Ovary (tissue), 7 donors: ENCODE measurements at regions not wholly inside any gene's neighbourhood (a gene's known extent, or its start where the extent isn't known, plus 50 kb on each side); places are given as distances from the start of the nearest gene placed in this dataset.

Experiments used
- DNase-seq, 5 donors: peaks; one replicate each; pipeline ENCODE4 v3.0.0-alpha.2; 2019 to 2020
- H3K27ac ChIP-seq, 2 donors: fragments of 200-600 bp; one replicate each; pipeline versions ENCODE4 v1.5.1 to v1.8.0; 2019 to 2022
- H3K27me3 ChIP-seq: fragments of 200-600 bp; one replicate; pipeline ENCODE4 v1.8.0; 2022
- H3K36me3 ChIP-seq: fragments of 200-600 bp; sonication (generic); one replicate; pipeline ENCODE4 v1.5.1; 2019
- H3K4me1 ChIP-seq: one replicate; pipeline ENCODE4 v1.8.1; 2013; ENCODE audit warnings: mild to moderate bottlenecking, moderate library complexity; ENCODE audit not compliant: insufficient read depth
- H3K4me3 ChIP-seq: fragments of 200-600 bp; sonication (generic); one replicate; pipeline ENCODE4 v1.5.1; 2017
- H3K9me3 ChIP-seq, 2 donors: fragments of 200-600 bp in 1 of 2; sonication (generic) in 1 of 2; one replicate each; pipeline versions ENCODE4 v1.5.1 to v1.8.1; 2013 to 2019; ENCODE audit warnings: mild to moderate bottlenecking in 1 of 2, moderate library complexity in 1 of 2
- EP300 ChIP-seq: sonication (generic); formaldehyde crosslinking; IDR thresholded peaks from one replicate; pipeline ENCODE4 v1.6.1; 2017; ENCODE audit warnings: antibody characterized with exemption
- POLR2A ChIP-seq: fragments of 450-650 bp; IDR thresholded peaks from one replicate; pipeline ENCODE4 v1.6.1; 2017; ENCODE audit warnings: antibody characterized with exemption, mild to moderate bottlenecking, moderate library complexity
- WGBS, 3 donors: extraction: QIAGEN DNeasy Blood & Tissue Kit in 1 of 3; methylation state at CpG; one replicate each; pipeline versions ENCODE4 v1.1.5 to v1.1.7; 2013 to 2017; 5-methylcytosine and 5-hydroxymethylcytosine counted together
- intact Hi-C, 4 donors: fragments of 100-400 bp; cut with DNase I; formaldehyde crosslinking; loops; one replicate each; pipeline versions ENCODE4 v1.11.0 to v1.15.1; 2022 to 2023
- TF ChIP-seq, protein P1 (sequence below), 3 donors: fragments of 450-650 bp in 2 of 3; fragments of 200-600 bp in 1 of 3; IDR thresholded peaks; one replicate each; pipeline versions ENCODE4 v1.5.1 to v1.8.0; 2016 to 2022; ENCODE audit warnings: antibody characterized with exemption in 3 of 3, mild to moderate bottlenecking in 1 of 3
- donor health status: DM: no; HTN: no; CAD: no; lungs with moderate emphysema.
- donor health status: DM: no; HTN: no; CAD: no.
- donor health status: Bipolar disorder and iron deficiency.
- donor health status: DM: no; HTN: no; CAD: no.
- donor health status: DM: yes; HTN: yes; CAD: no.

GRCh38 chr10:118238573-118239235 is 103.4 kb downstream of the FAM204A start:
- WGBS, 3 donors: 66 to 72% (median 70%) methylated on average over 13 of the region's 13 CpGs
- Histone ChIP-seq H3K4me3 (no peak overlapping the region), H3K36me3 (no peaks in the 10 kb centered on the region), H3K27ac (no peak overlapping the region), H3K27me3 (no peaks in the 10 kb centered on the region), H3K4me1 (no peaks in the 10 kb centered on the region), H3K9me3 (no peaks in the 10 kb centered on the region)
- no peak for DNase-seq
- no peak for TF ChIP-seq POLR2A
- intact Hi-C loops: loop anchor here in 2 of 4 donors (5.0 to 10.0 kb wide), 2 partner anchors 701 to 734 kb away; no protein-coding TSS in a partner anchor

- no peaks in the 10 kb centered on the region for H3K27me3 ChIP-seq
- no peaks in the 10 kb centered on the region for H3K36me3 ChIP-seq
- DNase-seq: no peak
- no peaks in the 10 kb centered on the region for H3K9me3 ChIP-seq
- intact Hi-C loops: loop anchor here in 2 of 4 donors (5.0 to 10.0 kb wide), 2 partner anchors 701 to 733 kb away; no protein-coding TSS in a partner anchor
- no peaks in the 10 kb centered on the region for H3K4me1 ChIP-seq
- TF ChIP-seq, protein P1, sequence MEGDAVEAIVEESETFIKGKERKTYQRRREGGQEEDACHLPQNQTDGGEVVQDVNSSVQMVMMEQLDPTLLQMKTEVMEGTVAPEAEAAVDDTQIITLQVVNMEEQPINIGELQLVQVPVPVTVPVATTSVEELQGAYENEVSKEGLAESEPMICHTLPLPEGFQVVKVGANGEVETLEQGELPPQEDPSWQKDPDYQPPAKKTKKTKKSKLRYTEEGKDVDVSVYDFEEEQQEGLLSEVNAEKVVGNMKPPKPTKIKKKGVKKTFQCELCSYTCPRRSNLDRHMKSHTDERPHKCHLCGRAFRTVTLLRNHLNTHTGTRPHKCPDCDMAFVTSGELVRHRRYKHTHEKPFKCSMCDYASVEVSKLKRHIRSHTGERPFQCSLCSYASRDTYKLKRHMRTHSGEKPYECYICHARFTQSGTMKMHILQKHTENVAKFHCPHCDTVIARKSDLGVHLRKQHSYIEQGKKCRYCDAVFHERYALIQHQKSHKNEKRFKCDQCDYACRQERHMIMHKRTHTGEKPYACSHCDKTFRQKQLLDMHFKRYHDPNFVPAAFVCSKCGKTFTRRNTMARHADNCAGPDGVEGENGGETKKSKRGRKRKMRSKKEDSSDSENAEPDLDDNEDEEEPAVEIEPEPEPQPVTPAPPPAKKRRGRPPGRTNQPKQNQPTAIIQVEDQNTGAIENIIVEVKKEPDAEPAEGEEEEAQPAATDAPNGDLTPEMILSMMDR (IDR thresholded peaks at IDR 0.05): no peak
- no peak for TF ChIP-seq EP300
- no peak for TF ChIP-seq POLR2A
- H3K27ac ChIP-seq: no peak overlapping the region
- no peak overlapping the region for H3K4me3 ChIP-seq
- 86 to 89% (median 87%) methylated on average over 5 of the region's 5 CpGs for WGBS, 3 donors
Measured at GRCh38 chr10:118237930-118238329, 104.2 kb downstream of the FAM204A start.

GRCh38 chr10:118234683-118235082 is 107.4 kb downstream of the FAM204A start:
- no peak for DNase-seq
- no peaks in the 10 kb centered on the region for H3K4me1 ChIP-seq
- H3K4me3 ChIP-seq: no peak overlapping the region
- intact Hi-C loops: loop anchor here in 2 of 4 donors (5.0 to 10.0 kb wide), 2 partner anchors 697 to 730 kb away; no protein-coding TSS in a partner anchor
- no peaks in the 10 kb centered on the region for H3K36me3 ChIP-seq
- no peak overlapping the region for H3K27ac ChIP-seq
- no peaks in the 10 kb centered on the region for H3K27me3 ChIP-seq
- TF ChIP-seq POLR2A (no peak), EP300 (no peak)
- TF ChIP-seq, protein P1 (IDR thresholded peaks at IDR 0.05): no peak
- H3K9me3 ChIP-seq: no peaks in the 10 kb centered on the region
- WGBS, 3 donors: 68 to 82% (median 81%) methylated on average over 10 of the region's 10 CpGs

GRCh38 chr10:118220346-118220850 is 121.7 kb downstream of the FAM204A start:
- no peak for DNase-seq
- Histone ChIP-seq H3K36me3 (no peaks in the 10 kb centered on the region), H3K27me3 (no peaks in the 10 kb centered on the region), H3K4me1 (no peaks in the 10 kb centered on the region), H3K4me3 (no peak overlapping the region), H3K9me3 (peaks cover 0 to 3% of the 10 kb centered on the region in 2 donors), H3K27ac (no peak overlapping the region)
- intact Hi-C loops: no loop called here
- WGBS, 3 donors: 46 to 72% (median 47%) methylated on average over 2 of the region's 2 CpGs
- TF ChIP-seq, protein P1 (IDR thresholded peaks at IDR 0.05): no peak
- no peak for TF ChIP-seq EP300
- no peak for TF ChIP-seq POLR2A

- Histone ChIP-seq H3K4me3 (no peak overlapping the region), H3K36me3 (no peaks in the 10 kb centered on the region), H3K27ac (no peak overlapping the region), H3K27me3 (no peaks in the 10 kb centered on the region), H3K9me3 (peaks cover 0 to 3% of the 10 kb centered on the region in 2 donors), H3K4me1 (no peaks in the 10 kb centered on the region)
- intact Hi-C loops: no loop called here
- WGBS, 3 donors: 93 to 94% (median 94%) methylated on average over 6 of the region's 6 CpGs
- no peak for DNase-seq
- TF ChIP-seq POLR2A: no peak
- no peak for TF ChIP-seq EP300
- TF ChIP-seq, protein P1 (IDR thresholded peaks at IDR 0.05): no peak
Measured at GRCh38 chr10:118218562-118218961, 123.6 kb downstream of the FAM204A start.
